ENCODE measurements at regions not wholly inside any gene's neighbourhood (a gene's known extent, or its start where the extent isn't known, plus 50 kb on each side); places are given as distances from the start of the nearest gene placed in this dataset.
"Not testable (repeated sequence)": the region's sequence is repeated elsewhere in the genome, so short reads cannot be mapped to it uniquely, and the experiment has no call there.

- CTCF ChIA-PET = no interaction called here
- POLR2A ChIA-PET = no interaction called here
- no peak for TF ChIP-seq CTCF (IDR thresholded peaks at IDR 0.05)
- DNase-seq = no peak
- Mint-ChIP-seq H3K27me3 (no peaks in the 10 kb centered on the region), H3K4me3 (no peak overlapping the region), H3K27ac (no peak overlapping the region), H3K4me1 (no peaks in the 10 kb centered on the region), H3K9me3 (no peaks in the 10 kb centered on the region), H3K36me3 (ENCODE audit: low read depth) (no peaks in the 10 kb centered on the region)
- no peak for ATAC-seq (ENCODE audit: low read depth)
- intact Hi-C loops (cut with micrococcal nuclease) = no loop called here
These were observed 1160.2 kb downstream of the FAM133A start for GRCh38 chrX:94834226-94834625.

GRCh38 chrX:94850811-94851210 lies 1176.8 kb downstream of the FAM133A start:
- intact Hi-C loops (cut with micrococcal nuclease) = no loop called here
- no peaks in the 10 kb centered on the region for H3K36me3 Mint-ChIP-seq (ENCODE audit: low read depth)
- DNase-seq = no peak
- no peak for TF ChIP-seq CTCF (IDR thresholded peaks at IDR 0.05)
- CTCF ChIA-PET = no interaction called here
- peaks cover 2% of the 10 kb centered on the region for H3K9me3 Mint-ChIP-seq
- H3K27ac Mint-ChIP-seq = no peak overlapping the region
- no peaks in the 10 kb centered on the region for H3K4me1 Mint-ChIP-seq
- H3K4me3 Mint-ChIP-seq = no peak overlapping the region
- H3K27me3 Mint-ChIP-seq = no peaks in the 10 kb centered on the region
- POLR2A ChIA-PET = no interaction called here
- ATAC-seq (ENCODE audit: low read depth) = no peak

DNA sequence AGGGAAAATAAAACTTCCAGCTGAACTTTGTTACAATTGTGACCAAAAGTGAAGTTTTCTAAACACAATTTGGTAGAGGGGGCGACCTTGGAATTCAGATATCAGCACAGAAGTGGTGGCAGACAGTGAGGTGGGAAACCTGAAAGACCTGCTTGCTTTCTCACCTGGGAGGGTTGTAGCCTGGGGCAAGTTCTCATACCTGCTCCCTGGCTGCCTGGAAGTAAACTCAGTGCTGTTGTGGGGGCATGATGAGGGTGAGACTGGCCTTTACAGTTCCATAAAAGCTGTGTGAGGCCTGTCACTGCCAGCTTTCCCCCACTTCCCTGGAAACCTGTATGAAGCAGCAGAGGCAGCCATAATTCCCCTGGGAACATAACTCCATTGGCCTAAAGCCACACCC lies 1180.2 kb downstream of the FAM133A start:
- intact Hi-C loops (cut with micrococcal nuclease) = no loop called here
- H3K4me3 Mint-ChIP-seq = no peak overlapping the region
- ATAC-seq (ENCODE audit: low read depth) (no peak), DNase-seq (no peak)
- H3K9me3 Mint-ChIP-seq = peaks cover 2% of the 10 kb centered on the region
- H3K36me3 Mint-ChIP-seq (ENCODE audit: low read depth) = no peaks in the 10 kb centered on the region
- H3K27me3 Mint-ChIP-seq = no peaks in the 10 kb centered on the region
- no peak overlapping the region for H3K27ac Mint-ChIP-seq
- TF ChIP-seq CTCF (IDR thresholded peaks at IDR 0.05) = no peak
- POLR2A ChIA-PET = no interaction called here
- H3K4me1 Mint-ChIP-seq = no peaks in the 10 kb centered on the region
- CTCF ChIA-PET = no interaction called here

DNA sequence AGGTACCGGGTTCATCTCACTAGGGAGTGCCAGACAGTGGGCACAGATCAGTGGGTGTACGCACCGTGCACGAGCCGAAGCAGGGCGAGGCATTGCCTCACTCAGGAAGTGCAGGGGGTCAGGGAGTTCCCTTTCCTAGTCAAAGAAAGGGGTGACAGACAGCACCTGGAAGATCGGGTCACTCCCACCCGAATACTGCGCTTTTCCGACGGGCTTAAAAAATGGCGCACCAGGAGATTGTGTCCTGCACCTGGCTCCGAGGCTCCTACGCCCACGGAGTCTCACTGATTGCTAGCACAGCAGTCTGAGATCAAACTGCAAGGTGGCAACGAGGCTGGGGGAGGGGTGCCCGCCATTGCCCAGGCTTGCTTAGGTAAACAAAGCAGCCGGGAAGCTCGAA lies 1188.5 kb downstream of the FAM133A start:
- H3K36me3 Mint-ChIP-seq (ENCODE audit: low read depth); H3K4me1 Mint-ChIP-seq; DNase-seq; CTCF ChIA-PET; intact Hi-C loops (cut with micrococcal nuclease); H3K9me3 Mint-ChIP-seq; POLR2A ChIA-PET; H3K4me3 Mint-ChIP-seq; H3K27me3 Mint-ChIP-seq; H3K27ac Mint-ChIP-seq; ATAC-seq (ENCODE audit: low read depth): not testable (repeated sequence)

DNA sequence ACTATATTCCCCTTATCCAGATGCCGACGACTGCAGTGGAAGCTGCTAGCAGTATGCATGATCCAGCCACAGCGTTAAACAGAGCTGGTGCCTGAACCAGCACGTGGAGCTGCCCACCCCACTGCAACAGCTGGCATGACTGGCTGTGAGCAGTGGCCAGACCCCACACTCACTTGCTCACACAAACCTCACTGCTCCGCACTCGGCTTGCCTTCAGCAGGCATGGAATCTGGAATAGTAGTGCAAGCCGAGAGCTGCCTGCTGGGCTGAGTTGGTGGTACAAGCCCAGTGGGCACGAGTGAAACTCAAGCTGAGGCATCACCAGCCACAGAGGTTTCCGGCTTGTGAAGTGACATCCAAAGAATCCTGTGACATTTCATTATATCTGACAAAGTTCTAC lies 1197.6 kb downstream of the FAM133A start:
- TF ChIP-seq CTCF (IDR thresholded peaks at IDR 0.05) = no peak
- peaks cover 4% of the 10 kb centered on the region for H3K9me3 Mint-ChIP-seq
- intact Hi-C loops (cut with micrococcal nuclease) = no loop called here
- no peaks in the 10 kb centered on the region for H3K4me1 Mint-ChIP-seq
- H3K36me3 Mint-ChIP-seq (ENCODE audit: low read depth) = no peaks in the 10 kb centered on the region
- no peaks in the 10 kb centered on the region for H3K27me3 Mint-ChIP-seq
- ATAC-seq (ENCODE audit: low read depth) (no peak), DNase-seq (no peak)
- ChIA-PET CTCF (no interaction called here), POLR2A (no interaction called here)
- no peak overlapping the region for H3K4me3 Mint-ChIP-seq
- no peak overlapping the region for H3K27ac Mint-ChIP-seq

- H3K9me3 Mint-ChIP-seq = no peaks in the 10 kb centered on the region
- no peak overlapping the region for H3K4me3 Mint-ChIP-seq
- DNase-seq (no peak), ATAC-seq (ENCODE audit: low read depth) (no peak)
- CTCF ChIA-PET = no interaction called here
- no peaks in the 10 kb centered on the region for H3K4me1 Mint-ChIP-seq
- POLR2A ChIA-PET = no interaction called here
- H3K27me3 Mint-ChIP-seq = no peaks in the 10 kb centered on the region
- TF ChIP-seq CTCF (IDR thresholded peaks at IDR 0.05) = no peak
- H3K36me3 Mint-ChIP-seq (ENCODE audit: low read depth) = no peaks in the 10 kb centered on the region
- no peak overlapping the region for H3K27ac Mint-ChIP-seq
- intact Hi-C loops (cut with micrococcal nuclease) = no loop called here
These were observed 1227.8 kb downstream of the FAM133A start for GRCh38 chrX:94901849-94902248.

Data from activated B cell treated with CpG ODN at 0.5 μM for 24 hours (primary cell).